Kidney glomerular epithelial cell (primary cell): ENCODE measurements at regions not wholly inside any gene's neighbourhood (a gene's known extent, or its start where the extent isn't known, plus 50 kb on each side); places are given as distances from the start of the nearest gene placed in this dataset.
A peak's percentile ranks its signal among the peaks of the same experiment; 100 is the strongest.
"Not testable (repeated sequence)": the region's sequence is repeated elsewhere in the genome, so short reads cannot be mapped to it uniquely, and the experiment has no call there.

Source experiments
- DNase-seq: peaks from one replicate; lab custom pipeline; 2025; lab: John Stamatoyannopoulos, UW

- DNase-seq: no peak
Measured at GRCh38 chr3:76527773-76528172, 512.1 kb upstream of the ROBO2 start.

GRCh38 chr3:76532158-76532822 lies 507.6 kb upstream of the ROBO2 start:
- no peak for DNase-seq

GRCh38 chr3:76533710-76534109 lies 506.2 kb upstream of the ROBO2 start:
- not testable (repeated sequence) for DNase-seq

- DNase-seq: not testable (repeated sequence)
Measured at GRCh38 chr3:76537857-76538256, 502.0 kb upstream of the ROBO2 start.

- DNase-seq: no peak
Measured at GRCh38 chr3:76547674-76548073, 492.2 kb upstream of the ROBO2 start.

GRCh38 chr3:76550522-76551201 lies 489.2 kb upstream of the ROBO2 start:
- no peak for DNase-seq

- no peak for DNase-seq
Measured at GRCh38 chr3:76551739-76552138, 488.2 kb upstream of the ROBO2 start.

GRCh38 chr3:76552653-76553052 lies 487.2 kb upstream of the ROBO2 start:
- no peak for DNase-seq

- DNase-seq: no peak
Measured at GRCh38 chr3:76554707-76555106, 485.2 kb upstream of the ROBO2 start.

GRCh38 chr3:76561494-76562236 lies 478.2 kb upstream of the ROBO2 start:
- DNase-seq: no peak

- DNase-seq: no peak
Measured at GRCh38 chr3:76565496-76566210, 474.2 kb upstream of the ROBO2 start.

GRCh38 chr3:76566211-76566534 lies 473.7 kb upstream of the ROBO2 start:
- no peak for DNase-seq

GRCh38 chr3:76566904-76567303 lies 473.0 kb upstream of the ROBO2 start:
- no peak for DNase-seq

GRCh38 chr3:76570436-76571057 lies 469.4 kb upstream of the ROBO2 start:
- peak; percentile 37 for DNase-seq

GRCh38 chr3:76576201-76576600 lies 463.7 kb upstream of the ROBO2 start:
- no peak for DNase-seq

GRCh38 chr3:76582098-76582497 lies 457.8 kb upstream of the ROBO2 start:
- DNase-seq: no peak

GRCh38 chr3:76582632-76583378 lies 457.1 kb upstream of the ROBO2 start:
- no peak for DNase-seq

- DNase-seq: peak; percentile 50
Measured at GRCh38 chr3:76585794-76586392, 454.0 kb upstream of the ROBO2 start.

- no peak for DNase-seq
Measured at GRCh38 chr3:76586471-76586870, 453.4 kb upstream of the ROBO2 start.

GRCh38 chr3:76610150-76610549 lies 429.7 kb upstream of the ROBO2 start:
- DNase-seq: no peak

GRCh38 chr3:76615719-76616118 lies 424.2 kb upstream of the ROBO2 start:
- no peak for DNase-seq
